Activated CD8-positive, alpha-beta memory T cell treated with anti-CD3 and anti-CD28 coated beads for 48 hours (primary cell): ENCODE measurements at regions not wholly inside any gene's neighbourhood (a gene's known extent, or its start where the extent isn't known, plus 50 kb on each side); places are given as distances from the start of the nearest gene placed in this dataset.
"Not testable (repeated sequence)": the region's sequence is repeated elsewhere in the genome, so short reads cannot be mapped to it uniquely, and the experiment has no call there.

Experiments
- DNase-seq, 3 experiments: peaks; one replicate each; pipeline ENCODE4 v3.0.0-alpha.2; 2020; ENCODE audit warnings: low read depth in 2 of 3, low spot score in 2 of 3

DNA sequence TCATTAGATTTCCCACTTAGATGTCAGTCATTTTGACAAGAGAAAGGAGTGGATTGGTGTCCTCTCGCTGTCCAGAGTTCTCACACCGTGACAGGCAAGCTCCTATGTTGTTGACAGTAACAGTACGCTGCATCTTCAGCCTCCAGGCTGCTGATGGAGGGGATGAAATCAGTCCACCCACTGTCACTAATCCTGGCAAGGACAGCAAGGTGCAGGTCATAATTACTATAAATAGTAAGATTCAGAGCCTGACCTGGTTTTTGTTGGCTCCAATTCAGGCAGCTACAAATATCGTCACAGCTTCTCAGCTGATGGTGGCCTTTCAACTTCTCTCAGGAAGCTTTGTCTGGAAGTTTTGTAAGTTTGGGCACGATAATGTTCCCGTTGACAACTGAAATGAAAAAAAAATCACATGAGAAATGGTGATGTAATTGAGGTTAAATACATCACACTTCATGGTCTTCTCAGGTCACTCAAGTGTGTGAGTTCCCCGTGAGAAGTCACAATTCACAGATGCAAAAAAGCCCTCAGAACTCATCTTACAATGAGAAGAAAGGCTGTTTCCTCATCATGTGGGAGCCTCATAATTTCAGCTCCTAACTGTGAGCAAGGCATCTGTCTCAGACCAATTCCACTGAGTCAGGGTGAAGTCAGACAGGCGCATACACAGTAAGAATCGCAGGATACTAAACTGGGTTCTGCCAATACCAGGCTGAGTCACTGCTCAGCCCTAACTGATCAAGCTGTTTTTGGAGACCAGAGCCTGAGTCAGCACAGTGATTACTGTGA is 516.9 kb downstream of the RPIA start:
- not testable (repeated sequence) for DNase-seq

DNA sequence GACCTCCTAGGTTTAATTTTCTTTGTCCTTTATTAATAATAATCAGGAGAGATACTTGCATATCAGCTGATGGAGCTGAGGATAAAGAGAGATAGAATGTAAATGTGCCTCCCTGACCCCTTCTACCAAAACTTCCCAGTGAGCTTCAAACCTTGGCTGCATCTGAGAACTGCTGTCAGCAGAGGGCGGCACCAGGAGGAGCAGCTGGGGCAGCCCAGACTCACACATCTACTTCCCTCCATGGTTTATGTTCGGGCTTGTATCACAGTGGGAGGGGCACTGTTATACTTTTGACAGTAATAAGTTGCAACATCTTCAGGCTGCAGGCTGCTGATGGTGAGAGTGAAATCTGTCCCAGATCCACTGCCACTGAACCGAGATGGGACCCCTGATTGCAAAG is 521.7 kb downstream of the RPIA start:
- not testable (repeated sequence) for DNase-seq

- not testable (repeated sequence) for DNase-seq
Observed at GRCh38 chr2:89213811-89214210, 522.3 kb downstream of the RPIA start.

- not testable (repeated sequence) for DNase-seq
Observed at GRCh38 chr2:89221474-89221873, 530.0 kb downstream of the RPIA start.

GRCh38 chr2:89222063-89222732 is 530.7 kb downstream of the RPIA start:
- not testable (repeated sequence) for DNase-seq

DNA sequence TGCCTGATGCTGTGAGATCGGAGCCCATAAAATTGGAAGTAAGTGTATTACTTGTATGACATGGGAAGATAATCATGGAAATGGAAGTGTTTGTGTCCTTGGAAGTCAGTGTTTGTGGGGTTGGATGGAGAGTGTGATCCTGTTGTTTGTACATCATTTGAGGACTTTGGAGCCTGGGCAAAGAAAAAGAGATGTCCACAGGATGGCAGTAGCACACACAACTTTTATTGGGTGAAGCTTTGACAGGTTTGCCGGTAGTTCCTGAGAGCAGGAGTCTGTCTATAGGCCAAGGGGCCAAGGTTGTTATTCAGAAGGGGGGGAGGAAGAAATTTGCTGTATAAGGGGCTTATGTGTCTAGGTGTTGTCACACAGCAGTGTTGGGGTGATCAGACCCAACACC is 533.3 kb downstream of the RPIA start:
- DNase-seq = not testable (repeated sequence)

DNA sequence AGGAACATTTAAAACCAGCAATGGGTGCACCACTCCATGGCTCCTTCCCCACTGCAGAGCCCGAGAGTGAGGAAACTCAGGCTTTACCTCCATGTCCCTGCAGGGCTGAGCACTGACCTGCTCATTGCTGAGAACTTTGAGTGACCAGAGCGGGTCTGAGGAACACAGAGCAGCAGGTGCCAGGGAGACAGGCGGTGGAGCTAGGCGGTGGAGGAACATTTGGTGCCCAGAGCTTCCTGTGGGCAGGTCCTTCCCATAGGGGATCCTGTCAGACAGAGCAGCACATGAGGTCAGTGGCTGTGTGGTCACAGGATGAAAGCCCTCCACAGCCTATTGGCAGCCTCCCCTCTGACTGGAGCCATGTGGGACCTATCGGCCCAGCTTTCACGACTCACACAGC is 538.5 kb downstream of the RPIA start:
- not testable (repeated sequence) for DNase-seq

GRCh38 chr2:89231241-89231640 is 539.8 kb downstream of the RPIA start:
- DNase-seq = not testable (repeated sequence)

DNA sequence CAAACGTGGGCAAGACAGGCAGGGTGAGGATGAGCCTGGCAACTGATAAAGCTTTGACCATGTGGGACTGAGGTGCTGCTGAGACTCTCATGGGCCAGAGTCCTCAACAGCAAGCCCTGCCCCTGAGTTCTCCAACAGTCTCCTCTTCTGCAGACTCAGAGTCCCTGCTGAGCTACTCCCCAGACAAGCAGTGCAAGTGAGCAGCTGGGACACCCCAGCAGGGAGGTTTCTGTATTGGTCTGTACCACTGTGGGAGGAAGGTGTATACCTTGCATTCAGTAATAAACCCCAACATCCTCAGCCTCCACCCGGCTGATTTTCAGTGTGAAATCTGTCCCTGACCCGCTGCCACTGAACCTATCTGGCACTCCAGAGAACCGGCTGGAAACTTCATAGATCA is 542.5 kb downstream of the RPIA start:
- not testable (repeated sequence) for DNase-seq

GRCh38 chr2:89234818-89235466 is 543.5 kb downstream of the RPIA start:
- DNase-seq = not testable (repeated sequence)

DNA sequence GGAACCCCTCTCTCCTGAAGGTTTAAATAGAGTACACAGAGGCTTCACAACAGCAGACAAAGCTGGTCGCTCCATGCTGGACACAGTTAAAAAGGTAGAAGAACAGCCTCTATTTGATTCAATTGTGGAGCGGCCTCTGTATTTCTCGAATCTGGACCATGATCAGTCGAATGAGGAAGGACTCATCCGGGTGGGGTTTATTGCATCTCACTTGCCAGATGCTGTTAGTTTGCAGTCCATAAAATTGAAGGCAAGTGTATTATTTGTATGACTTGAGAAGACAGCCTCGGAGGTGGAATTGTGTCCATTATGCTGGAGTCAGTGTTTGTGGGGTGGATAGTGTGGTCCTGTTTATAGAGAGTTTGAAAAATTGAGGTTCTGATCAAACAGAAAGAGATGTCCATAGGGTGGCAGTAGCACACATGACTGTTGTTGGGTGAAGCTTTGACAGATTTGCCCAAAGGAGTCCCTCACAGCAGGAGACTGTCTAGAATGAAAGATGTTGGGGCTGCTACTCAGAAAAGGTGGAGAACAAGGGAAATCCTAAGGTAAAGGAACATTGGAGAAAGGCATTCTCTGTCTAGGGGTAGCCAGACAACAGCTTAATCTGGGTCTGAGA is 545.5 kb downstream of the RPIA start:
- DNase-seq = not testable (repeated sequence)

- not testable (repeated sequence) for DNase-seq
Observed at GRCh38 chr2:89237783-89238182, 546.3 kb downstream of the RPIA start.

GRCh38 chr2:89243114-89243700 is 551.7 kb downstream of the RPIA start:
- DNase-seq = not testable (repeated sequence)

DNA sequence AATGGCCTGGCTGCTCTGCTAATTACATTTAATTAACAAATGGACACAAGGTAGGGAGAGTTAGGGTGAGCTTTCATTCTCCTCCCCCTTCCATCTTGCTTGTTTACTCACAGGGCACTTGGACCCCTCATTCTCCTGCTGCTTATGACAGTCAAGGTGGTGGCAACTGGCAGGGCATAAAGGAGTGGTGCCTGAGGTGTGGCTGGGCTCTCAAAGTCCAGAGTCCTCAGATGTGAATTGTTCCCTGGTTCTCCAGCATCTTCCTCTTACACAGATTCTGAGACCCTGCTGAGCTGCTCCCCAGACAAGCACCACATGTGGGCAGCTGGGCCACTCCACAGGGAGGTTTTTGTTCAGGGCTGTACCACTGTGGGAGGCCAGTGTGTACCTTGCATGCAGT is 552.9 kb downstream of the RPIA start:
- not testable (repeated sequence) for DNase-seq

- not testable (repeated sequence) for DNase-seq
Observed at GRCh38 chr2:89245478-89245877, 554.0 kb downstream of the RPIA start.

DNA sequence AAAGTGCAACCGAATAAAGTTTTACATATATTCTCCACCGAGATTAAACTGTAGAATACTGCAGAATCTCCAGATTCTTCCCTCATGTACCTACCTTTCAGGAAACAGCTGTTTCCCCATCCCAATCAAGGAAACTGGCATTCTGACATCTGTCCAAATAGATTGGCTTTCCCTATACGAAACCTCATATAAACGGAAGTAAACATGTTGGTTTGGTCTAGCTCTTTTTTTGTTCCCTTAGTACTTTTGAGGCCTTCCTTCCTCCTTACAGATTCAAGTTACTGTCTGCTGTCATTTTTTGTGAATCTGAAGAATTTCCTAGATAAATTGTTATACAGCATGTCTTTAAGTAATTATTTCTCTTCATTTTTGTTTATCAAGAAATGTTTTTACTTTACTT is 554.6 kb downstream of the RPIA start:
- DNase-seq = not testable (repeated sequence)

GRCh38 chr2:89246620-89247019 is 555.1 kb downstream of the RPIA start:
- DNase-seq = not testable (repeated sequence)

DNA sequence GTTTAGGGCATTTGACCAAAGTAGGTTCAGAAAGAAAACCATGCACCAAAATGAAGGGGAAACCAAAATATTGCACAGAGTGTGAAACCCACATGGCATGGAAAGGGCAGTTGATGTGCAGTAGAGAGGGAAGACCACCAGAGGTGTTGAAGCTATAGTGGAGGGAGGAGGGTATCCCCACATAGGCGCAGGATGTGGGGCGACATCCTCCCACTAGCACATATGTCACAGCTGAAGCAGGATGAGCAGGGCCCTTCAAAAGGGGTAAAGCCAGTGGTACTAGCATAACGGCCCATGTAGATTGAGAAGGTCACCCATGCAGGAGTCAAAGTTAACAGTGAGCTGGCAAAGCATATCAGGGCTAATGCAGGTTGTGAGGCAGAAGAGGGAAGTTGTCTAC is 563.5 kb downstream of the RPIA start:
- not testable (repeated sequence) for DNase-seq

DNA sequence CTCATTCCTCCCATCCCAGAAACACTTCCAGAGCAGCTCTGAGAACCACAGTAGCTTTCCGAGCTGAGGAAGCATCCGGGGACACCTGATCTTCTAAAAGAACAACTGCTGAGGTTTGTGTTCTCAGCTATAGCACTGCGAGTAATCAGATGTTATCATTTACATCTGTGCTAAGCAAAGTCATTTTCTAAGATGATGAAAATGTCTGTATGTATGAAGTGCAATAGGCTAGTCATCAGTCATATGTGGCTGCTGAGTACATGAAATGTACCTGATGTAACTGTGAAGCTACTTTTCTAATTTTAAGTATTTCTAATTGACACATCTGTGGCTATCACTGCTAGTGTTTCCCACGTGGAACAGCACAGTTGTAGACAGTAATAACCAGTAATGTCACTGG is 582.0 kb downstream of the RPIA start:
- DNase-seq = not testable (repeated sequence)

- DNase-seq = not testable (repeated sequence)
Observed at GRCh38 chr2:89280536-89280935, 589.1 kb downstream of the RPIA start.
